Kidney epithelial cell (primary cell): ENCODE measurements at regions not wholly inside any gene's neighbourhood (a gene's known extent, or its start where the extent isn't known, plus 50 kb on each side); places are given as distances from the start of the nearest gene placed in this dataset.

Experiments used
- DNase-seq: peaks from one replicate; pipeline ENCODE4 v3.0.0-alpha.2; 2010; ENCODE audit warnings: low read depth
- H3K27me3 ChIP-seq: 2 replicates; pipeline ENCODE4 v1.6.0; 2011; ENCODE audit warnings: low read length; ENCODE audit not compliant: control insufficient read depth, insufficient read depth
- H3K36me3 ChIP-seq: 2 replicates; pipeline ENCODE4 v1.5.1; 2011; ENCODE audit warnings: low read length; ENCODE audit not compliant: control insufficient read depth, insufficient read depth
- H3K4me3 ChIP-seq: 2 replicates; pipeline ENCODE4 v1.5.1; 2011; ENCODE audit warnings: low read depth, mild to moderate bottlenecking, control low read depth, low read length
- CTCF ChIP-seq: IDR thresholded peaks from 2 replicates; pipeline ENCODE4 v1.5.1; 2011; ENCODE audit warnings: mild to moderate bottlenecking, moderate library complexity, low read length, control low read depth, inconsistent platforms; ENCODE audit not compliant: insufficient read depth, poor library complexity, severe bottlenecking

- no peaks in the 10 kb centered on the region for H3K36me3 ChIP-seq
- no peak for DNase-seq
- TF ChIP-seq CTCF: no peak
These were observed 296.4 kb upstream of the RND3 start for GRCh38 chr2:150783896-150784295.

DNA sequence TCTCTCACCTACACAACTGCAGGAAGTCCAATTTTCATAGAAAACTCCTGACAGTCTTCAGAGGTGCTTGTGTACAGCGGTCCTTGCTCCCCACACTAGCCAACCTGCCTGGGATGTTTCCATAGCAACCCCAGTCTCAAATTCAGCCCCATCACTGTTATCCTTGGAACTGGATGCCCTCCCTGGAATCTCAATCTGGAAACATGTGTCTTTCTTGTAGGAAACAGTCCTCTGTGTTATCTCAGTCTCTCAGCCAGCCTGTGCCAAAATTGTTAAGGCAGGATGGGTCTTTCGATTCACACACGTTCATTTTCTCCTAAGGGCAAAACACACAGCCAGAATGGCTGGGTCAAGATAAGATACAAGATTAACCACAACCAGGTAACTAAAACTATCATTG lies 295.5 kb upstream of the RND3 start:
- H3K27me3 ChIP-seq: no peaks in the 10 kb centered on the region
- TF ChIP-seq CTCF: no peak

More at GRCh38 chr2:150783896-150784295, 296.4 kb upstream of the RND3 start:
- Histone ChIP-seq H3K27me3 (no peaks in the 10 kb centered on the region), H3K4me3 (no peak overlapping the region)

DNA sequence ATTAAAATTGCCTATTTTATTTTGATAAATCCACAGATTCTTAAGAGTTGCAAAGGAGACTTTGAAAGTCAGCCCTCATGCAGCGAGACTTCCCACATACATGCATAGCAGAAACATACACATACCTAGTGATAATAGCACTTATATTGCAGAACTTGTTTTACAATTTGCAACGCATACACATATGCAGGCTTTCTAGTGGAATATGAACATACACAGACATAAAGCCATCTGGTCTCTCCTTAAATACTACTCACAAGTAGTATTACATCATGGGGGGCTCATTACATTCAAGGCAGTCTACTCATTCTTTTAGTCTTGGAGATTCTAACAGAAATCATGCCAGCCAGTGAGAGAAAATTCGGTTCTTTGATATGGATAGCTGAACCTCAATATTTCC lies 295.1 kb upstream of the RND3 start:
- no peaks in the 10 kb centered on the region for H3K36me3 ChIP-seq
- DNase-seq: no peak
- H3K4me3 ChIP-seq: no peak overlapping the region
- H3K27me3 ChIP-seq: no peaks in the 10 kb centered on the region
- TF ChIP-seq CTCF: no peak

More for the DNA sequence above, 295.5 kb upstream of the RND3 start:
- H3K4me3 ChIP-seq: no peak overlapping the region
- H3K36me3 ChIP-seq: no peaks in the 10 kb centered on the region
- no peak for DNase-seq

- no peak overlapping the region for H3K4me3 ChIP-seq
- no peaks in the 10 kb centered on the region for H3K27me3 ChIP-seq
- H3K36me3 ChIP-seq: no peaks in the 10 kb centered on the region
- TF ChIP-seq CTCF: no peak
- no peak for DNase-seq
These were observed 293.7 kb upstream of the RND3 start for GRCh38 chr2:150781142-150781541.

GRCh38 chr2:150778828-150779227 lies 291.4 kb upstream of the RND3 start:
- DNase-seq: no peak
- no peak for TF ChIP-seq CTCF
- Histone ChIP-seq H3K36me3 (no peaks in the 10 kb centered on the region), H3K27me3 (no peaks in the 10 kb centered on the region), H3K4me3 (no peak overlapping the region)

- no peaks in the 10 kb centered on the region for H3K27me3 ChIP-seq
- no peak overlapping the region for H3K4me3 ChIP-seq
- H3K36me3 ChIP-seq: no peaks in the 10 kb centered on the region
- DNase-seq: no peak
- no peak for TF ChIP-seq CTCF
These were observed 282.0 kb upstream of the RND3 start for GRCh38 chr2:150769421-150769820.
